Brain microvascular endothelial cell (primary cell): ENCODE measurements at regions not wholly inside any gene's neighbourhood (a gene's known extent, or its start where the extent isn't known, plus 50 kb on each side); places are given as distances from the start of the nearest gene placed in this dataset.

Source experiments
- DNase-seq: peaks from one replicate; pipeline ENCODE4 v3.0.0-alpha.2; 2020
- H3K27ac ChIP-seq: fragments of 250-450 bp; sonication (Bioruptor Pico); 2 replicates; pipeline ENCODE4 v1.5.1; 2020; ENCODE audit warnings: mild to moderate bottlenecking, moderate library complexity
- H3K27me3 ChIP-seq: fragments of 250-450 bp; sonication (Bioruptor Pico); replicated peaks from 2 replicates; pipeline ENCODE4 v1.5.1; 2020; ENCODE audit warnings: mild to moderate bottlenecking
- H3K36me3 ChIP-seq: fragments of 250-450 bp; sonication (Bioruptor Pico); replicated peaks from 2 replicates; pipeline ENCODE4 v1.5.1; 2020; ENCODE audit warnings: mild to moderate bottlenecking
- H3K4me3 ChIP-seq: 2 replicates; pipeline ENCODE4 v1.5.1; 2011; ENCODE audit warnings: low read depth, mild to moderate bottlenecking, control low read depth, low read length, moderate library complexity
- in situ Hi-C: cut with HindIII; loops from 2 replicates; pipeline ENCODE4 v1.10.0; 2017; ENCODE audit warnings: low sequenced_read_pairs, low pct_ligation_motif_present
- TF ChIP-seq, protein P1 (sequence below): IDR thresholded peaks from 2 replicates; pipeline ENCODE4 v1.5.1; 2011; ENCODE audit warnings: low read depth, mild to moderate bottlenecking, moderate library complexity, low read length, control low read depth, inconsistent platforms; ENCODE audit errors: missing control alignments

GRCh38 chr4:27620886-27621285, 760.2 kb downstream of the STIM2 start:
- TF ChIP-seq, protein P1, sequence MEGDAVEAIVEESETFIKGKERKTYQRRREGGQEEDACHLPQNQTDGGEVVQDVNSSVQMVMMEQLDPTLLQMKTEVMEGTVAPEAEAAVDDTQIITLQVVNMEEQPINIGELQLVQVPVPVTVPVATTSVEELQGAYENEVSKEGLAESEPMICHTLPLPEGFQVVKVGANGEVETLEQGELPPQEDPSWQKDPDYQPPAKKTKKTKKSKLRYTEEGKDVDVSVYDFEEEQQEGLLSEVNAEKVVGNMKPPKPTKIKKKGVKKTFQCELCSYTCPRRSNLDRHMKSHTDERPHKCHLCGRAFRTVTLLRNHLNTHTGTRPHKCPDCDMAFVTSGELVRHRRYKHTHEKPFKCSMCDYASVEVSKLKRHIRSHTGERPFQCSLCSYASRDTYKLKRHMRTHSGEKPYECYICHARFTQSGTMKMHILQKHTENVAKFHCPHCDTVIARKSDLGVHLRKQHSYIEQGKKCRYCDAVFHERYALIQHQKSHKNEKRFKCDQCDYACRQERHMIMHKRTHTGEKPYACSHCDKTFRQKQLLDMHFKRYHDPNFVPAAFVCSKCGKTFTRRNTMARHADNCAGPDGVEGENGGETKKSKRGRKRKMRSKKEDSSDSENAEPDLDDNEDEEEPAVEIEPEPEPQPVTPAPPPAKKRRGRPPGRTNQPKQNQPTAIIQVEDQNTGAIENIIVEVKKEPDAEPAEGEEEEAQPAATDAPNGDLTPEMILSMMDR, result no peak
- H3K36me3 ChIP-seq, result no peaks in the 10 kb centered on the region
- H3K27me3 ChIP-seq, result no peaks in the 10 kb centered on the region
- DNase-seq, result no peak
- no peak overlapping the region for H3K4me3 ChIP-seq
- no peak overlapping the region for H3K27ac ChIP-seq
- in situ Hi-C loops, result no loop called here

DNA sequence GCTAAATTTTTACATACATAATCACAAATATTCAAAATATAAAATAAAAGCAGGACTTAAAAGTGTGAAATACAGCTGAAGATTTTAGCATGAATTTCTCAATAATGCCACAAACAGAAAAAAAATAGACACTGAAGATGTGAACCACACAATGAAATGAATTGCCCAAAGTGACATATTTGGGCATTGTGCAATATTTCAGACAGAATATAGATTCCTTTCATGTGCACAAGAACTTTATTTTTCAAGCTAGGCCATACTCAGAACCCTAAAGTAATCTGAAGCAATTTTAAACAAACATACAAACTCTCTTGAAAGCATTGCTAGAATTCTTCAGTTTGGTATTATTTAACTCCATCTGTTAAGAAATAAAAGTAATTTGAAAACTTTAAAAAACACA, 764.1 kb downstream of the STIM2 start:
- no peak for DNase-seq
- TF ChIP-seq, protein P1, result no peak
- Histone ChIP-seq H3K4me3 (no peak overlapping the region), H3K27ac (no peak overlapping the region), H3K36me3 (no peaks in the 10 kb centered on the region), H3K27me3 (no peaks in the 10 kb centered on the region)
- in situ Hi-C loops, result no loop called here

- no peak for DNase-seq
- H3K4me3 ChIP-seq, result no peak overlapping the region
- no peak overlapping the region for H3K27ac ChIP-seq
- H3K27me3 ChIP-seq, result no peaks in the 10 kb centered on the region
- in situ Hi-C loops, result no loop called here
- TF ChIP-seq, protein P1, result no peak
- no peaks in the 10 kb centered on the region for H3K36me3 ChIP-seq
Observed at GRCh38 chr4:27628609-27629008, 768.0 kb downstream of the STIM2 start.

- Histone ChIP-seq H3K36me3 (no peaks in the 10 kb centered on the region), H3K27ac (no peak overlapping the region), H3K4me3 (no peak overlapping the region), H3K27me3 (no peaks in the 10 kb centered on the region)
- no peak for DNase-seq
- TF ChIP-seq, protein P1, result no peak
- in situ Hi-C loops, result no loop called here
Observed at GRCh38 chr4:27629532-27630225, 769.0 kb downstream of the STIM2 start.

DNA sequence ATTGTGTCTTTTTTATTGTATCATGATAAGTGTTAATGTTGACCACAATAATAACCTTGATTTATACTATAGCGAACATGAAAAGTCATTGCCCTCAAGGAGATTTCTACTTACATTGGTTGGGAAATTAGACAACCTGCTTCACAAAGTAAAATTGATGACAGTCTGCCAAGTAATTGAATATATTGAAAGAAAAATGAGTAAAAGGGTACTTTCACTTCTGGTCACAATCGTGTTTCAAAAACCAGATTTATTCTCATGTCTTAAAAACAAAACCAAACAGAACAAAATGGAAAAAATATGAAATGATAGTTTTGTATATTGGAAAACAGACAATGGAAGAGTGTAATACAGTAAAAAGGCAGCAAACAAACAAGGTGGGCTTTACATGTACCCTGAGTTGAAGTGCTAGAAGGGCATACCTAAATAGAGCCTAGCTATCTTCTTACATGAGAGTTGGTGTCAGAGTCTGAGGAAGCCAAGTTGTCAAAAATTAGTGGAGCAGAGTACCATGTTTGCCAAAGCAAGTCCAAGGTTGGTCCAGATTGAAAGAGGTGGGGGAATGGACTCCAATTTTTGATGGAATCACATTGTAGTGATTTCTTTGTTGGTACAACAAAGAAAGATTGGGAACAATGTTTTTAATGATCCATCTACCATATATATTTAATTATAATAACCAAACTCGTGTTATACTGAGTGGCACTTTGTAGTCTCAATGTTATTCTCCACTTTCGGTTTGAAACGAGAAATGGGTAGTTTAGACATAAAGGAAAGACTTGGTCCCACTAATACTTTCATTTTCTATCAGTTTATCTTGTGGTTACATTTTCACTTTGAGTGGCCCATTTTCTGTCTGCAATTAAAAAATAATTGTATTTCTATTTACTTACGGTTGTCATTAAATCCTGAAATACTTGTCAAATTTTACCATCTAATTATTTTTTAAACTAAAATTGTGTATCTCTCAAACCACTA, 775.6 kb downstream of the STIM2 start:
- H3K27me3 ChIP-seq, result no peaks in the 10 kb centered on the region
- TF ChIP-seq, protein P1, result no peak
- in situ Hi-C loops, result no loop called here
- H3K4me3 ChIP-seq, result no peak overlapping the region
- H3K27ac ChIP-seq, result no peak overlapping the region
- H3K36me3 ChIP-seq, result no peaks in the 10 kb centered on the region
- DNase-seq, result no peak
